WTC11 (cell line): ENCODE measurements at regions not wholly inside any gene's neighbourhood (a gene's known extent, or its start where the extent isn't known, plus 50 kb on each side); places are given as distances from the start of the nearest gene placed in this dataset.

Source experiments
- ATAC-seq: fragments of 200-7000 bp; cut with Tn5 transposase; 2 replicates; pipeline ENCODE4 v1.10.0; 2021; ENCODE audit warnings: mild to moderate bottlenecking, moderate library complexity
- CTCF ChIA-PET: fragments of 300-600 bp; sonication (Branson Sonifier 250); formaldehyde crosslinking; loops from one replicate; lab custom pipeline; 2021; ENCODE audit warnings: antibody characterized with exemption; lab: Charles Lee
- POLR2A ChIA-PET: fragments of 350-600 bp; sonication (Branson Sonifier 250); formaldehyde crosslinking; loops from one replicate; lab custom pipeline; 2021; ENCODE audit warnings: antibody characterized with exemption; lab: Charles Lee
- DNase-seq: peaks from one replicate; pipeline ENCODE4 v3.0.0; 2021; ENCODE audit warnings: low spot score
- H3K27ac Mint-ChIP-seq: 2 replicates; pipeline ENCODE4 v1.8.0; 2021; ENCODE audit warnings: mixed read lengths
- H3K27me3 Mint-ChIP-seq: 2 replicates; pipeline ENCODE4 v1.8.0; 2021; ENCODE audit warnings: low read depth, mild to moderate bottlenecking, moderate library complexity, mixed read lengths
- H3K36me3 Mint-ChIP-seq: 2 replicates; pipeline ENCODE4 v1.8.0; 2021; ENCODE audit warnings: mixed read lengths
- H3K4me1 Mint-ChIP-seq: 2 replicates; pipeline ENCODE4 v1.8.0; 2022; ENCODE audit warnings: mixed read lengths
- H3K4me3 Mint-ChIP-seq: 2 replicates; pipeline ENCODE4 v1.8.0; 2021; ENCODE audit warnings: mild to moderate bottlenecking, moderate library complexity, mixed read lengths
- H3K9me3 Mint-ChIP-seq: 2 replicates; pipeline ENCODE4 v1.8.0; 2021; ENCODE audit warnings: mixed read lengths
- CBFB ChIP-seq: sonication (generic); formaldehyde crosslinking; IDR thresholded peaks from 2 replicates; pipeline ENCODE4 v1.8.1; 2022; ENCODE audit warnings: mild to moderate bottlenecking, low read depth, missing genetic modification reagents
- GTF2I ChIP-seq: fragments of 250-450 bp; sonication (Bioruptor Pico); conservative IDR thresholded peaks from 2 replicates; pipeline ENCODE4 v1.4.0; 2021; ENCODE audit warnings: mild to moderate bottlenecking
- HMGA2 ChIP-seq: fragments of 250-450 bp; sonication (Bioruptor Pico); IDR thresholded peaks from 2 replicates; pipeline ENCODE4 v1.4.0; 2021; ENCODE audit warnings: mild to moderate bottlenecking, moderate library complexity
- NR1H2 ChIP-seq: sonication (generic); formaldehyde crosslinking; IDR thresholded peaks from 2 replicates; pipeline ENCODE4 v1.9.0; 2021; ENCODE audit warnings: mild to moderate bottlenecking, moderate library complexity, missing genetic modification reagents
- SMAD4 ChIP-seq: sonication (generic); formaldehyde crosslinking; IDR thresholded peaks from 2 replicates; pipeline ENCODE4 v1.8.0; 2022; ENCODE audit warnings: mild to moderate bottlenecking, missing genetic modification reagents
- SOX15 ChIP-seq: fragments of 250-450 bp; sonication (Bioruptor Pico); IDR thresholded peaks from 2 replicates; pipeline ENCODE4 v1.9.0; 2021; ENCODE audit warnings: mild to moderate bottlenecking
- TEAD1 ChIP-seq: sonication (generic); formaldehyde crosslinking; IDR thresholded peaks from 2 replicates; pipeline ENCODE4 v1.8.0; 2022; ENCODE audit warnings: mild to moderate bottlenecking, missing genetic modification reagents
- TP53 ChIP-seq: sonication (generic); formaldehyde crosslinking; IDR thresholded peaks from 2 replicates; pipeline ENCODE4 v1.8.1; 2023; ENCODE audit warnings: mild to moderate bottlenecking, missing genetic modification reagents
- ZNF138 ChIP-seq: sonication (generic); formaldehyde crosslinking; conservative IDR thresholded peaks from 2 replicates; pipeline ENCODE4 v1.8.1; 2022; ENCODE audit warnings: mild to moderate bottlenecking, moderate library complexity, missing genetic modification reagents
- ZNF396 ChIP-seq: fragments of 250-450 bp; sonication (Bioruptor Pico); IDR thresholded peaks from 2 replicates; pipeline ENCODE4 v1.8.0; 2021; ENCODE audit warnings: mild to moderate bottlenecking, moderate library complexity, borderline replicate concordance
- TF ChIP-seq, protein P1 (sequence below): sonication (generic); formaldehyde crosslinking; IDR thresholded peaks from 2 replicates; pipeline ENCODE4 v1.8.0; 2023; ENCODE audit warnings: mild to moderate bottlenecking, missing genetic modification reagents
- TF ChIP-seq, protein P2 (sequence below): fragments of 250-450 bp; sonication (Bioruptor Pico); conservative IDR thresholded peaks from 2 replicates; pipeline ENCODE4 v1.9.0; 2021; ENCODE audit warnings: mild to moderate bottlenecking
- TF ChIP-seq, protein P3 (sequence below): fragments of 200-600 bp; IDR thresholded peaks from 2 replicates; pipeline ENCODE4 v1.8.0; 2022; ENCODE audit warnings: antibody characterized with exemption
- TF ChIP-seq, protein P4 (sequence below): fragments of 250-450 bp; sonication (Bioruptor Pico); IDR thresholded peaks from 2 replicates; pipeline ENCODE4 v1.8.0; 2021; ENCODE audit warnings: mild to moderate bottlenecking
- TF ChIP-seq, protein P5 (sequence below): fragments of 250-450 bp; sonication (Bioruptor Pico); IDR thresholded peaks from 2 replicates; pipeline ENCODE4 v2.1.2; 2022; ENCODE audit warnings: mild to moderate bottlenecking, moderate library complexity
- TF ChIP-seq, protein P6 (sequence below): sonication (generic); formaldehyde crosslinking; IDR thresholded peaks from 2 replicates; pipeline ENCODE4 v1.8.1; 2022; ENCODE audit warnings: mild to moderate bottlenecking, missing genetic modification reagents, moderate library complexity, borderline replicate concordance
- TF ChIP-seq, protein P7 (sequence below): sonication (generic); formaldehyde crosslinking; IDR thresholded peaks from 2 replicates; pipeline ENCODE4 v1.8.1; 2023; ENCODE audit warnings: mild to moderate bottlenecking, missing genetic modification reagents, moderate library complexity
- TF ChIP-seq, protein P8 (sequence below): sonication (generic); formaldehyde crosslinking; conservative IDR thresholded peaks from 2 replicates; pipeline ENCODE4 v1.8.1; 2023; ENCODE audit warnings: mild to moderate bottlenecking, low read depth, missing genetic modification reagents, moderate library complexity
- TF ChIP-seq, protein P9 (sequence below): sonication (generic); formaldehyde crosslinking; IDR thresholded peaks from 2 replicates; pipeline ENCODE4 v1.8.0; 2022; ENCODE audit warnings: mild to moderate bottlenecking, missing genetic modification reagents

DNA sequence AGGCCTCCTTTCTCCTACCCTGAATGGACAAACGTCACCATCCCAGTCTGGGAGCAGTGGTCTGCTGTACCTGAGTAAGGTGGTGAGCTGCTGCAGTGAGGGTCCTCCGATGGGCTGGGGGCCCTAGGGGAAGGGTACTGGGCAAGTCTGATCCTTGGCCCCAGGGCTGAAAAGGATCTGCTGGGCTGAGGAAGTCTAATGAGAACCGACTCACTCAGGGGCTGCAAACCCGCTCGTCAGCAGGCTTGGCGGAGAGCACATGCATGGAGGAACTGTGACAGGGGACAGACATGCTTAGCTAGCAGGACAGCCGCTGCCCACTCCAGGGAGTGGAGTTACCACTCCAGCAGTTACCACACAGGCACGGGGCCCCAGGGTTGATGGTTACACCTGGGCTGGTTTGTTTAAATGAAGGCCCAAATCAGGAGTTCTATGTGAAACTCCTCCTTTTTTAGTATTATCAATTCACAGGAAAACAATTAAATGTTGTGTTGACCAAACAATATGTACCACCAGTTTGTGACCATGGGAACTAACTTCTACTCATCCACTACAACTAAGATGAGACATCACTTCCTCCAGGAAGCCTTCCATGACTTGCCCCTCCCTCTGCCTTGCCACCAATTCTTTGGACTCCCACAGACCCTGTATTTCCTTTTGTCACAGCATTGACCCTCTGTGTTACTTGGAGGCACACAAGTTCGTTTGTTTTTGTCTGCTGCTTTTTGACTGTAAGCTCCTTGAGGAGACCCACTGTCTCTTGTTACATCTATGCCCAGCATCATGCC, 56.1 kb upstream of the CPLX2 start:
- Mint-ChIP-seq H3K36me3 (no peaks in the 10 kb centered on the region), H3K27me3 (no peaks in the 10 kb centered on the region), H3K27ac (no peak overlapping the region)
- CTCF ChIA-PET: interaction anchor here (0.8 to 0.9 kb wide), 2 partner anchors 17 to 85 kb away, joined by 4 to 7 read pairs; no protein-coding TSS in a partner anchor
- TF ChIP-seq TP53 (no peak), ZNF396 (CRISPR knock-in tag) (no peak), CBFB (CRISPR knock-in tag) (no peak), SMAD4 (CRISPR knock-in tag) (no peak), SOX15 (CRISPR knock-in tag) (no peak), NR1H2 (no peak), GTF2I (no peak), ZNF138 (CRISPR knock-in tag) (no peak), TEAD1 (no peak), HMGA2 (no peak)
- TF ChIP-seq, protein P1, sequence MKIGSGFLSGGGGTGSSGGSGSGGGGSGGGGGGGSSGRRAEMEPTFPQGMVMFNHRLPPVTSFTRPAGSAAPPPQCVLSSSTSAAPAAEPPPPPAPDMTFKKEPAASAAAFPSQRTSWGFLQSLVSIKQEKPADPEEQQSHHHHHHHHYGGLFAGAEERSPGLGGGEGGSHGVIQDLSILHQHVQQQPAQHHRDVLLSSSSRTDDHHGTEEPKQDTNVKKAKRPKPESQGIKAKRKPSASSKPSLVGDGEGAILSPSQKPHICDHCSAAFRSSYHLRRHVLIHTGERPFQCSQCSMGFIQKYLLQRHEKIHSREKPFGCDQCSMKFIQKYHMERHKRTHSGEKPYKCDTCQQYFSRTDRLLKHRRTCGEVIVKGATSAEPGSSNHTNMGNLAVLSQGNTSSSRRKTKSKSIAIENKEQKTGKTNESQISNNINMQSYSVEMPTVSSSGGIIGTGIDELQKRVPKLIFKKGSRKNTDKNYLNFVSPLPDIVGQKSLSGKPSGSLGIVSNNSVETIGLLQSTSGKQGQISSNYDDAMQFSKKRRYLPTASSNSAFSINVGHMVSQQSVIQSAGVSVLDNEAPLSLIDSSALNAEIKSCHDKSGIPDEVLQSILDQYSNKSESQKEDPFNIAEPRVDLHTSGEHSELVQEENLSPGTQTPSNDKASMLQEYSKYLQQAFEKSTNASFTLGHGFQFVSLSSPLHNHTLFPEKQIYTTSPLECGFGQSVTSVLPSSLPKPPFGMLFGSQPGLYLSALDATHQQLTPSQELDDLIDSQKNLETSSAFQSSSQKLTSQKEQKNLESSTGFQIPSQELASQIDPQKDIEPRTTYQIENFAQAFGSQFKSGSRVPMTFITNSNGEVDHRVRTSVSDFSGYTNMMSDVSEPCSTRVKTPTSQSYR (CRISPR knock-in tag): no peak
- TF ChIP-seq, protein P2, sequence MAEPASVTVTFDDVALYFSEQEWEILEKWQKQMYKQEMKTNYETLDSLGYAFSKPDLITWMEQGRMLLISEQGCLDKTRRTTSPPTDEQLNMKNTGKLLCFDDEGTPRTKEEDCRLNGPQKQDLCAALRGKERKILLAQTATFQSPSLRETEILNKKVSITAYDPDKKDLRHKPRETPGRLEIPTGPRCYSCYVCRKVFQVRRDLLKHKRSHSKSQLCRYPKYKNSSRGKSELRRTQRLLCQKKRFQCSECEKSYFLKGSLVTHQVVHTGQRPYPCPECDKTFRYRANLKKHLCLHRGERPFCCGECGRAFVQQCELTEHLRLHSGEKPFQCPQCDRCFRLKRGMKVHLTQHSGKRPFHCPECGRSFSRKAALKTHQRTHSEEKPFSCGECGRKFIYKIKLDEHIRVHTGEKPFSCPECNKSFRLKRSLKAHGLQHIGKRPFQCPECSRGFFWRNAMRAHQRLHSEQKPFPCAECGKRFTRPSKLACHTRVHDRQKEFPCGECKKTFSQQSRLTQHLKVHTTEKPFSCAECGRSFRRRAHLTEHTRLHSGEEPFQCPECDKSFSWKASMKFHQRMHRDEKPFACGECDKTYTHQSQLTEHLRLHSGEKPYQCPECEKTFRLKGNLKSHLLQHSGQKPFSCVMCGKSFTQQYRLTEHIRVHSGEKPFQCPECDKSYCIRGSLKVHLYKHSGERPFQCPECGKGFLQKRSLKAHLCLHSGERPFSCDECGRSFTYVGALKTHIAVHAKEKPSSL (CRISPR knock-in tag): no peak
- TF ChIP-seq, protein P3, sequence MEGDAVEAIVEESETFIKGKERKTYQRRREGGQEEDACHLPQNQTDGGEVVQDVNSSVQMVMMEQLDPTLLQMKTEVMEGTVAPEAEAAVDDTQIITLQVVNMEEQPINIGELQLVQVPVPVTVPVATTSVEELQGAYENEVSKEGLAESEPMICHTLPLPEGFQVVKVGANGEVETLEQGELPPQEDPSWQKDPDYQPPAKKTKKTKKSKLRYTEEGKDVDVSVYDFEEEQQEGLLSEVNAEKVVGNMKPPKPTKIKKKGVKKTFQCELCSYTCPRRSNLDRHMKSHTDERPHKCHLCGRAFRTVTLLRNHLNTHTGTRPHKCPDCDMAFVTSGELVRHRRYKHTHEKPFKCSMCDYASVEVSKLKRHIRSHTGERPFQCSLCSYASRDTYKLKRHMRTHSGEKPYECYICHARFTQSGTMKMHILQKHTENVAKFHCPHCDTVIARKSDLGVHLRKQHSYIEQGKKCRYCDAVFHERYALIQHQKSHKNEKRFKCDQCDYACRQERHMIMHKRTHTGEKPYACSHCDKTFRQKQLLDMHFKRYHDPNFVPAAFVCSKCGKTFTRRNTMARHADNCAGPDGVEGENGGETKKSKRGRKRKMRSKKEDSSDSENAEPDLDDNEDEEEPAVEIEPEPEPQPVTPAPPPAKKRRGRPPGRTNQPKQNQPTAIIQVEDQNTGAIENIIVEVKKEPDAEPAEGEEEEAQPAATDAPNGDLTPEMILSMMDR: no peak
- TF ChIP-seq, protein P4, sequence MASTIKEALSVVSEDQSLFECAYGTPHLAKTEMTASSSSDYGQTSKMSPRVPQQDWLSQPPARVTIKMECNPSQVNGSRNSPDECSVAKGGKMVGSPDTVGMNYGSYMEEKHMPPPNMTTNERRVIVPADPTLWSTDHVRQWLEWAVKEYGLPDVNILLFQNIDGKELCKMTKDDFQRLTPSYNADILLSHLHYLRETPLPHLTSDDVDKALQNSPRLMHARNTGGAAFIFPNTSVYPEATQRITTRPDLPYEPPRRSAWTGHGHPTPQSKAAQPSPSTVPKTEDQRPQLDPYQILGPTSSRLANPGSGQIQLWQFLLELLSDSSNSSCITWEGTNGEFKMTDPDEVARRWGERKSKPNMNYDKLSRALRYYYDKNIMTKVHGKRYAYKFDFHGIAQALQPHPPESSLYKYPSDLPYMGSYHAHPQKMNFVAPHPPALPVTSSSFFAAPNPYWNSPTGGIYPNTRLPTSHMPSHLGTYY: no peak
- TF ChIP-seq, protein P5, sequence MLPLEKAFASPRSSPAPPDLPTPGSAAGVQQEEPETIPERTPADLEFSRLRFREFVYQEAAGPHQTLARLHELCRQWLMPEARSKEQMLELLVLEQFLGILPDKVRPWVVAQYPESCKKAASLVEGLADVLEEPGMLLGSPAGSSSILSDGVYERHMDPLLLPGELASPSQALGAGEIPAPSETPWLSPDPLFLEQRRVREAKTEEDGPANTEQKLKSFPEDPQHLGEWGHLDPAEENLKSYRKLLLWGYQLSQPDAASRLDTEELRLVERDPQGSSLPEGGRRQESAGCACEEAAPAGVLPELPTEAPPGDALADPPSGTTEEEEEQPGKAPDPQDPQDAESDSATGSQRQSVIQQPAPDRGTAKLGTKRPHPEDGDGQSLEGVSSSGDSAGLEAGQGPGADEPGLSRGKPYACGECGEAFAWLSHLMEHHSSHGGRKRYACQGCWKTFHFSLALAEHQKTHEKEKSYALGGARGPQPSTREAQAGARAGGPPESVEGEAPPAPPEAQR (CRISPR knock-in tag): no peak
- TF ChIP-seq, protein P6, sequence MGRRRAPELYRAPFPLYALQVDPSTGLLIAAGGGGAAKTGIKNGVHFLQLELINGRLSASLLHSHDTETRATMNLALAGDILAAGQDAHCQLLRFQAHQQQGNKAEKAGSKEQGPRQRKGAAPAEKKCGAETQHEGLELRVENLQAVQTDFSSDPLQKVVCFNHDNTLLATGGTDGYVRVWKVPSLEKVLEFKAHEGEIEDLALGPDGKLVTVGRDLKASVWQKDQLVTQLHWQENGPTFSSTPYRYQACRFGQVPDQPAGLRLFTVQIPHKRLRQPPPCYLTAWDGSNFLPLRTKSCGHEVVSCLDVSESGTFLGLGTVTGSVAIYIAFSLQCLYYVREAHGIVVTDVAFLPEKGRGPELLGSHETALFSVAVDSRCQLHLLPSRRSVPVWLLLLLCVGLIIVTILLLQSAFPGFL: no peak
- TF ChIP-seq, protein P7, sequence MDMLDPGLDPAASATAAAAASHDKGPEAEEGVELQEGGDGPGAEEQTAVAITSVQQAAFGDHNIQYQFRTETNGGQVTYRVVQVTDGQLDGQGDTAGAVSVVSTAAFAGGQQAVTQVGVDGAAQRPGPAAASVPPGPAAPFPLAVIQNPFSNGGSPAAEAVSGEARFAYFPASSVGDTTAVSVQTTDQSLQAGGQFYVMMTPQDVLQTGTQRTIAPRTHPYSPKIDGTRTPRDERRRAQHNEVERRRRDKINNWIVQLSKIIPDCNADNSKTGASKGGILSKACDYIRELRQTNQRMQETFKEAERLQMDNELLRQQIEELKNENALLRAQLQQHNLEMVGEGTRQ: no peak
- TF ChIP-seq, protein P8, sequence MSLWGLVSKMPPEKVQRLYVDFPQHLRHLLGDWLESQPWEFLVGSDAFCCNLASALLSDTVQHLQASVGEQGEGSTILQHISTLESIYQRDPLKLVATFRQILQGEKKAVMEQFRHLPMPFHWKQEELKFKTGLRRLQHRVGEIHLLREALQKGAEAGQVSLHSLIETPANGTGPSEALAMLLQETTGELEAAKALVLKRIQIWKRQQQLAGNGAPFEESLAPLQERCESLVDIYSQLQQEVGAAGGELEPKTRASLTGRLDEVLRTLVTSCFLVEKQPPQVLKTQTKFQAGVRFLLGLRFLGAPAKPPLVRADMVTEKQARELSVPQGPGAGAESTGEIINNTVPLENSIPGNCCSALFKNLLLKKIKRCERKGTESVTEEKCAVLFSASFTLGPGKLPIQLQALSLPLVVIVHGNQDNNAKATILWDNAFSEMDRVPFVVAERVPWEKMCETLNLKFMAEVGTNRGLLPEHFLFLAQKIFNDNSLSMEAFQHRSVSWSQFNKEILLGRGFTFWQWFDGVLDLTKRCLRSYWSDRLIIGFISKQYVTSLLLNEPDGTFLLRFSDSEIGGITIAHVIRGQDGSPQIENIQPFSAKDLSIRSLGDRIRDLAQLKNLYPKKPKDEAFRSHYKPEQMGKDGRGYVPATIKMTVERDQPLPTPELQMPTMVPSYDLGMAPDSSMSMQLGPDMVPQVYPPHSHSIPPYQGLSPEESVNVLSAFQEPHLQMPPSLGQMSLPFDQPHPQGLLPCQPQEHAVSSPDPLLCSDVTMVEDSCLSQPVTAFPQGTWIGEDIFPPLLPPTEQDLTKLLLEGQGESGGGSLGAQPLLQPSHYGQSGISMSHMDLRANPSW (CRISPR knock-in tag): no peak
- TF ChIP-seq, protein P9, sequence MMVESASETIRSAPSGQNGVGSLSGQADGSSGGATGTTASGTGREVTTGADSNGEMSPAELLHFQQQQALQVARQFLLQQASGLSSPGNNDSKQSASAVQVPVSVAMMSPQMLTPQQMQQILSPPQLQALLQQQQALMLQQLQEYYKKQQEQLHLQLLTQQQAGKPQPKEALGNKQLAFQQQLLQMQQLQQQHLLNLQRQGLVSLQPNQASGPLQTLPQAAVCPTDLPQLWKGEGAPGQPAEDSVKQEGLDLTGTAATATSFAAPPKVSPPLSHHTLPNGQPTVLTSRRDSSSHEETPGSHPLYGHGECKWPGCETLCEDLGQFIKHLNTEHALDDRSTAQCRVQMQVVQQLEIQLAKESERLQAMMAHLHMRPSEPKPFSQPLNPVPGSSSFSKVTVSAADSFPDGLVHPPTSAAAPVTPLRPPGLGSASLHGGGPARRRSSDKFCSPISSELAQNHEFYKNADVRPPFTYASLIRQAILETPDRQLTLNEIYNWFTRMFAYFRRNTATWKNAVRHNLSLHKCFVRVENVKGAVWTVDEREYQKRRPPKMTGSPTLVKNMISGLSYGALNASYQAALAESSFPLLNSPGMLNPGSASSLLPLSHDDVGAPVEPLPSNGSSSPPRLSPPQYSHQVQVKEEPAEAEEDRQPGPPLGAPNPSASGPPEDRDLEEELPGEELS (CRISPR knock-in tag): no peak
- TF ChIP-seq, all 79 proteins: peak for 0
- Mint-ChIP-seq H3K4me3 (no peak overlapping the region), H3K9me3 (no peaks in the 10 kb centered on the region), H3K4me1 (peaks cover 7% of the 10 kb centered on the region; the same call in 1 of the 2 replicates)
- ATAC-seq: no peak
- POLR2A ChIA-PET: no interaction called here
- DNase-seq: no peak
